Tibial artery (tissue), 4 donors: ENCODE measurements at regions not wholly inside any gene's neighbourhood (a gene's known extent, or its start where the extent isn't known, plus 50 kb on each side); places are given as distances from the start of the nearest gene placed in this dataset.

Source experiments
- DNase-seq, 2 donors: peaks; one replicate each; pipeline ENCODE4 v3.0.0-alpha.2; 2019
- H3K27ac ChIP-seq, 2 donors: fragments of 200-600 bp; sonication (generic) in 1 of 2; 1 replicate in 1 of 2; 2 replicates in 1 of 2; pipeline ENCODE4 v1.5.1; 2018 to 2019; ENCODE audit warnings: mild to moderate bottlenecking in 1 of 2
- H3K27me3 ChIP-seq, 2 donors: fragments of 200-600 bp; sonication (generic) in 1 of 2; one replicate each; pipeline versions ENCODE4 v1.5.1 to v1.6.0; 2016 to 2019
- H3K36me3 ChIP-seq, 3 donors: fragments of 200-600 bp; sonication (generic) in 2 of 3; one replicate each; pipeline ENCODE4 v1.5.1; 2016 to 2019; ENCODE audit warnings: mild to moderate bottlenecking in 2 of 3
- H3K4me1 ChIP-seq, 4 donors: fragments of 200-600 bp; sonication (generic) in 2 of 4; 1 replicate in 3 of 4; 2 replicates in 1 of 4; pipeline ENCODE4 v1.5.1; 2016 to 2019
- H3K4me3 ChIP-seq, 2 donors: fragments of 200-600 bp; sonication (generic) in 1 of 2; 1 replicate in 1 of 2; 2 replicates in 1 of 2; pipeline ENCODE4 v1.5.1; 2018 to 2019; ENCODE audit warnings: mild to moderate bottlenecking in 2 of 2
- H3K9me3 ChIP-seq, 3 donors: fragments of 200-600 bp; sonication (generic) in 1 of 3; one replicate each; pipeline ENCODE4 v1.5.1; 2016 to 2019
- intact Hi-C: fragments of 100-400 bp; cut with DNase I; formaldehyde crosslinking; loops from one replicate; pipeline ENCODE4 v1.15.0; 2023; ENCODE audit warnings: low total_unique reads
- TF ChIP-seq, protein P1 (sequence below), 2 experiments: fragments of 200-600 bp in 1 of 2; fragments of 450-650 bp in 1 of 2; IDR thresholded peaks; one replicate each; pipeline ENCODE4 v1.5.1; 2017 to 2019; ENCODE audit warnings: antibody characterized with exemption in 2 of 2, mild to moderate bottlenecking in 1 of 2, moderate library complexity in 1 of 2

DNA sequence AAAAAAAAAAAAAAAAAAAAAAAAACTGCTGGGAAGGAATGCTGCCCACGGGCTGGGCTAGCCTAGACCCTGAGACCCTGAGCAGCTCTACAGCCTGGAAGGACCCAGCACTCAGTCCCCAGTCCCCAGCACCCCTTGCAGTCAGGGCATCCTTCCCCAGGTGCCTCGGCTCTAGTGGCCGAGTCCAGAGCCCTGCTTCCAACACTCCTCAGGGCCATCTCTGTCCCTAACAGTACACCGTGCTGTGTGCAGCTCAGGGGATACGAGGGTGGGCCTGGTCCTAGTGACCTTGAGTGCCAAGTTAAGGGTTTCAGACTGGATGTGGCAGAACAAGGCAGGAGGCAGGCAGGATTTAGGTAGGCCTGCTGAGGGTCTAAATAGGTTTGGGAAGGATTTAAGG lies 50.2 kb upstream of the LRP8 start:
- peaks cover 0 to 24% of the 10 kb centered on the region in 2 donors for H3K27me3 ChIP-seq
- H3K36me3 ChIP-seq, result no peaks in the 10 kb centered on the region
- DNase-seq, result peak; percentile 5 to 13
- no peaks in the 10 kb centered on the region for H3K9me3 ChIP-seq
- peaks cover 0 to 6% (median 0%) of the 10 kb centered on the region in 4 donors for H3K4me1 ChIP-seq
- no peak overlapping the region for H3K27ac ChIP-seq
- TF ChIP-seq, protein P1, sequence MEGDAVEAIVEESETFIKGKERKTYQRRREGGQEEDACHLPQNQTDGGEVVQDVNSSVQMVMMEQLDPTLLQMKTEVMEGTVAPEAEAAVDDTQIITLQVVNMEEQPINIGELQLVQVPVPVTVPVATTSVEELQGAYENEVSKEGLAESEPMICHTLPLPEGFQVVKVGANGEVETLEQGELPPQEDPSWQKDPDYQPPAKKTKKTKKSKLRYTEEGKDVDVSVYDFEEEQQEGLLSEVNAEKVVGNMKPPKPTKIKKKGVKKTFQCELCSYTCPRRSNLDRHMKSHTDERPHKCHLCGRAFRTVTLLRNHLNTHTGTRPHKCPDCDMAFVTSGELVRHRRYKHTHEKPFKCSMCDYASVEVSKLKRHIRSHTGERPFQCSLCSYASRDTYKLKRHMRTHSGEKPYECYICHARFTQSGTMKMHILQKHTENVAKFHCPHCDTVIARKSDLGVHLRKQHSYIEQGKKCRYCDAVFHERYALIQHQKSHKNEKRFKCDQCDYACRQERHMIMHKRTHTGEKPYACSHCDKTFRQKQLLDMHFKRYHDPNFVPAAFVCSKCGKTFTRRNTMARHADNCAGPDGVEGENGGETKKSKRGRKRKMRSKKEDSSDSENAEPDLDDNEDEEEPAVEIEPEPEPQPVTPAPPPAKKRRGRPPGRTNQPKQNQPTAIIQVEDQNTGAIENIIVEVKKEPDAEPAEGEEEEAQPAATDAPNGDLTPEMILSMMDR (IDR thresholded peaks at IDR 0.05), result no peak
- intact Hi-C loops, result no loop called here
- H3K4me3 ChIP-seq, result no peak overlapping the region

GRCh38 chr1:53378932-53379661 lies 51.2 kb upstream of the LRP8 start:
- H3K27ac ChIP-seq, result no peak overlapping the region
- H3K27me3 ChIP-seq, result peaks cover 0 to 30% of the 10 kb centered on the region in 2 donors
- peak; percentile 5 to 13 for DNase-seq
- H3K4me3 ChIP-seq, result no peak overlapping the region
- TF ChIP-seq, protein P1 (IDR thresholded peaks at IDR 0.05), result no peak
- no peaks in the 10 kb centered on the region for H3K9me3 ChIP-seq
- intact Hi-C loops, result no loop called here
- H3K36me3 ChIP-seq, result no peaks in the 10 kb centered on the region
- H3K4me1 ChIP-seq, result peaks cover 0 to 6% (median 0%) of the 10 kb centered on the region in 4 donors

DNA sequence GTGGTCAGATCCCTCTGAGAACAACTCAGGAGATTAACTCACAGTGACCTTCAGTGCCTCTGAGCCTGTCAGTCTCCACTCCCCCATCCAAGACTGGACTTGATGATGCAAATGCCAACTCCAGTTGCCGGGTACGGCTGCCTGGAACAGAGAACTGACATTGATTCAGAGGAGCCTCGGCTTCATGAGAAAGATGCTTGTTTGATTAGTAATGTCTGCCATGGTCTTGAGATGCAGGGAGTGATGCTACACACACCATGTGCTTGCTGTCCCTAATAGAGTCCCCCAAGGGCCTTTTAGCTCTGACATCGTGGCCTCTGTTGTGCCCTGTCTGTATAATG lies 51.8 kb upstream of the LRP8 start:
- Histone ChIP-seq H3K4me1 (peaks cover 0 to 6% (median 0%) of the 10 kb centered on the region in 4 donors), H3K27ac (no peak overlapping the region), H3K9me3 (no peaks in the 10 kb centered on the region), H3K4me3 (no peak overlapping the region), H3K36me3 (no peaks in the 10 kb centered on the region), H3K27me3 (peaks cover 0 to 30% of the 10 kb centered on the region in 2 donors)
- DNase-seq, result no peak
- intact Hi-C loops, result no loop called here
- TF ChIP-seq, protein P1 (IDR thresholded peaks at IDR 0.05), result no peak

DNA sequence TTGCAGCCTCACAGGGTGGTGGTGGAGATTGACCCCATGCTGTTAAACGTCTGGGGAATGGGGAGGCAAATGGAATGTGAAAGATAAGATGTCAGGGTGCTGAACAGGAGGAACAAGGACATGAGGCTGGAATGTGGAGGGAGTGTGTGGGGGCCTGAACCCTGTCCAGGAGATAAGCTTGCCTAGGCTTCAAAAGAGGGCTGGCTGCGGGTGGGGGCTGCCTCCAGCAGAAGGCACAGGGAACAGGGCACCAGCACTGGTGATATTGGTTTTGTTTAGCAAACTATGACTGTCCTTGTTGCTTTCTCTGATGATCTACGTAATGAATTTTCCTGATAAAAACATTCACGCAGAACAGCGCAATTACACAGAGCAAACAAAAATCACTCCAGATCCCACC lies 52.4 kb upstream of the LRP8 start:
- H3K4me3 ChIP-seq, result no peak overlapping the region
- no peaks in the 10 kb centered on the region for H3K36me3 ChIP-seq
- DNase-seq, result peak in 1 of 2 donors; percentile 15
- TF ChIP-seq, protein P1 (IDR thresholded peaks at IDR 0.05), result no peak
- peaks cover 0 to 26% of the 10 kb centered on the region in 2 donors for H3K27me3 ChIP-seq
- peaks cover 0 to 6% (median 0%) of the 10 kb centered on the region in 4 donors for H3K4me1 ChIP-seq
- intact Hi-C loops, result no loop called here
- no peaks in the 10 kb centered on the region for H3K9me3 ChIP-seq
- no peak overlapping the region for H3K27ac ChIP-seq

DNA sequence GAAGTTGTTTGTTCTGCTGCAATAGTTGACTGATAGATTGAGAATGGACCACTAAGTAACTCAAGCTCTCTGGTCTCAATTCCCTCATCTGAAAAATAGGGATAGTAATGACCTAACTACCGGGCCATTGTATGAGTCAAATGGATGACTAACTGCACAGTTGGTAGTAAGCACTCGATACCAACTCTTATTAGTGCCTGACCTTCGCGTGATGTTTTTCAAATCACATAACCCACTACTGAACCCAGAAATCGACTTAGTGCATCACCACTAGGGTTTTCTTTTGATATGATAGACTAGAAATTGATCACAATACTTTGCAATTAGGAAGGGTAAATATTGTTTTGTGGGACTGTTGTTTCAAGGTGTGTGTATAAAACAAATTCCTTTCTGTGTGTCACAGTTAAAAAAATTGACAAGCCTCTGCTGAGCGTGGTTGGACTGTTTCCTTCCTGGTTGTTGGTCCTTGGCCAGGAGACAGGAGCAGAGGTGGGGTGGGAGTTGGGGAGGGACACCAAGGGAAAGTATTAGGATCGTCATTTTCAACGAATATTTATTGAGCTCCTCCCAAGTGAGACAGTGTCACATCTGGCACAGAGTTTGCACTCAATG lies 54.0 kb upstream of the LRP8 start:
- H3K36me3 ChIP-seq, result no peaks in the 10 kb centered on the region
- H3K9me3 ChIP-seq, result no peaks in the 10 kb centered on the region
- TF ChIP-seq, protein P1 (IDR thresholded peaks at IDR 0.05), result no peak
- intact Hi-C loops, result no loop called here
- no peak overlapping the region for H3K4me3 ChIP-seq
- peaks cover 0 to 22% of the 10 kb centered on the region in 2 donors for H3K27me3 ChIP-seq
- H3K4me1 ChIP-seq, result no peaks in the 10 kb centered on the region
- no peak overlapping the region for H3K27ac ChIP-seq
- no peak for DNase-seq
